ENCODE measurements at regions not wholly inside any gene's neighbourhood (a gene's known extent, or its start where the extent isn't known, plus 50 kb on each side); places are given as distances from the start of the nearest gene placed in this dataset.
"Not testable (repeated sequence)": the region's sequence is repeated elsewhere in the genome, so short reads cannot be mapped to it uniquely, and the experiment has no call there.

DNA sequence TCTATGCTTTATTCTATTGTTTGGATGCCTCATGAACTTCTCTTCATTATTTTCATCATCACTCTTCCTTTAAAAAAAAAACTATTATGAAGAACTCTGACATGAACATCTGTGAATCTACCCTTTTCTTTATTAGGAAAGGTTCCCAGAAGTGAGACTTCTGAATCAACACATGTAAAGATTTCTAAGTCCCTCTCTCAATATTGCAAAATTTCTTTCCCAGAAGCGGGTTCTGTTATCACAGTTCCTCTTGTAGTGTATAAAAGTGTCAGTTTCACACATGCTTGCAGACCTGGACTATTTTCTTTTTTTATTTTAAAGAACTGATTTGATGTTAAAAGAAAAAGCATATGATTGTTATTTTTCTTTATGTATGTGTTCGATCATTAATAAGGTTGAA lies 330.8 kb upstream of the KLF3 start:
- no peak for DNase-seq (ENCODE audit: low read depth in 2 of 2)

- no peak for DNase-seq (ENCODE audit: low read depth in 2 of 2)
These were observed 329.2 kb upstream of the KLF3 start for GRCh38 chr4:38334791-38335190.

- DNase-seq (ENCODE audit: low read depth in 2 of 2) = not testable (repeated sequence)
These were observed 325.1 kb upstream of the KLF3 start for GRCh38 chr4:38338939-38339338.

- DNase-seq (ENCODE audit: low read depth in 2 of 2) = no peak
These were observed 320.4 kb upstream of the KLF3 start for GRCh38 chr4:38343608-38344007.

- no peak for DNase-seq (ENCODE audit: low read depth in 2 of 2)
These were observed 319.1 kb upstream of the KLF3 start for GRCh38 chr4:38344929-38345328.

DNA sequence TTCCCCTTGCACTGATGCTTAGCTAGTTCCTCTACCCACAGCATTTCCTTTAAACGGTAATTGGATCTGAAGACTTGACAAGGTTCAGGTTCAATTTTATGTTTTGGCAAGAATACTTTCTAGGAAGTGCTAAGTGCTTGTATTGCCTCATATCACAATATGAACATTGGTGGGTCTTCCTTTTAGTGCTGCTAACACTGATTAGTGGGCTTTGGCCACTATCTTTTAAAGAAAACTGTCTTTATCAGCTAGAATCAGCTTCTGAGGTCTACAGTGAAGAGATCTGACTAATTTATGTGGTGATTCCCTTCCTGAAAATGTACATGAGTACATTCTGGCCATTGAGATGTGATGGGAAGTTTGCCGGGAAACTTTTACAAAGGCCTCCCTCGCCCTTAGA lies 316.7 kb upstream of the KLF3 start:
- DNase-seq (ENCODE audit: low read depth in 2 of 2) = no peak

- DNase-seq (ENCODE audit: low read depth in 2 of 2) = no peak
These were observed 309.6 kb upstream of the KLF3 start for GRCh38 chr4:38354421-38354820.

GRCh38 chr4:38354872-38355271 lies 309.1 kb upstream of the KLF3 start:
- DNase-seq (ENCODE audit: low read depth in 2 of 2) = no peak

DNA sequence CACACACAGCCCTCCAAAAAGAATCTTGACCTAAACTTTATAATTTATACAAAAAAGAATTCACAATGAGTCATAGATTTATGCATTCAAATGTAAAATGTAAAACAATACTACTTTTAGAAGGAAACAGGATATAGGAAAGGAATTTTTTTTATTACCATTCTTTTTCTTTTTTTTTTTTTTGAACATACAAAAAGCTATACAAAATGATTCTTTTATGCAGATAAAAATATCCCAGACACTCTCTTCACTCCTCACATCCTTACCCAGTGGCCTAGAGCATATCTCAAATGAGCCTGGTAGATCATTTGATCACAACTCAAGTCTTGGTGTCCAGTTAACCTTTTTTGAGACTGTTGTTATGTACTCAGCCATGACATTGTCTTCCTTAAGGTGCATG lies 307.3 kb upstream of the KLF3 start:
- no peak for DNase-seq (ENCODE audit: low read depth in 2 of 2)

DNA sequence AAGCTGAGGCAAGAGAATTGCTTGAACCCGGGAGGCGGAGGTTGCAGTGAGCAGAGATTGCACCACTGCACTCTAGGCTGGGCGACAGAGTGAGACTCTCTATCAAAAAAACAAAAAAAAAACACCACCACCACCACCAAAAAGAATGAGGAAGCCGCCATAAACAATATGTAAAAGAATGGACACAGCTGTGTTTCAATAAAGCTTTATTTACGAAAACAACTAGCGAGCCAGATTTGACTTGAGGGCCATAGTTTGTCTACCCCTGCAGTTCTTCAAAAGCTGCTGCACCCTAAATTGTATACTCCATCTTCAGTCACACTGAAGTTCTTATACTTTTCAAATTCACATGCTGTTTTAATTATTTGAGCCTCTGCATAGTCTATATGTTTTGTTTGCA lies 306.5 kb upstream of the KLF3 start:
- no peak for DNase-seq (ENCODE audit: low read depth in 2 of 2)

GRCh38 chr4:38359113-38359512 lies 304.9 kb upstream of the KLF3 start:
- no peak for DNase-seq (ENCODE audit: low read depth in 2 of 2)

- DNase-seq (ENCODE audit: low read depth in 2 of 2) = no peak
These were observed 303.8 kb upstream of the KLF3 start for GRCh38 chr4:38360201-38360600.

DNA sequence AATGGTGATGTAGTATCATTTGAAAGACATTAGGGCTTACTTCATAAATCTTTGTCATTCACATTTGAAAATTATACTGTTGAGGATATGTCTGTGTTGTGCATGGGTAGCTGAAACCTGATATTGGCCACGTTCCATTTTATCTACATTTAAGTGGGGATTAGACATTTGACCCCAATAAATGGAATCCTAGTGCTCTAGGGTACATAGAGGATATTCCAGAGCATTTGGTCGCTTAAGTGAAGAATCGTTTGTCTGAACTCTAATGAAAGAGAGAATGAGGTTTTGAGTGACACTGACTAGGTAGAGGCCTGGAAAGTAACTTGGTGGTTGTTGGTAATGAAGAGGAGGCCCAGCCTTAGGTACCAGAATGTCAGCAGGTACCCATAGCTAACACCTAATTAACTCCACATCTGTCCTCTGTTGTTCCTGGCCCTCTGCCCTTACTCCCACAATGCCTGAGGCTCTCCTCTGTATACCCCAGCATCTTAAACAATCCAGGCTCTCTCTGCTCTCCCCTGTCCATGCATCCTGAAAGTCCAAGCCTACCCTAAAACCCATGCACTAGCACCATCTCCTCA lies 299.5 kb upstream of the KLF3 start:
- DNase-seq (ENCODE audit: low read depth in 2 of 2) = no peak

DNA sequence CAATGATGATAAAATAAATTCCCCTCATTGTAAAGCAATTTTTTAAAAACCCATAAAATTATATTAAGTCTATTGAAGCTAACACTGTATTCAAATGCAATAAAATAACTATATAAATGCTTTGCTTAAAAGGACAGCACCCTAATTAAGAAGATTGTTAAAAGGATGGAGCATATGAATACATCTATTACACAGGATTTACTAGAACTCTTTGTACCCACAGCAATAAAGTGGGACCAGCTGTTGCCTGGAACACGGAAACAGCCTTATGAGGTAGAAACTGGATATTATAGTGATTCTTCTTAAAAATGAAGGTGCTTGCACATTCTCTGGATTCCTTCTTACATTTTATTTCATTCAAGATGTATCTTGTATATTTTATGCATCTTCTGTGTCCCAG lies 298.7 kb upstream of the KLF3 start:
- DNase-seq (ENCODE audit: low read depth in 2 of 2) = no peak

GRCh38 chr4:38365748-38366310 lies 298.2 kb upstream of the KLF3 start:
- no peak for DNase-seq (ENCODE audit: low read depth in 2 of 2)

GRCh38 chr4:38366456-38366855 lies 297.5 kb upstream of the KLF3 start:
- no peak for DNase-seq (ENCODE audit: low read depth in 2 of 2)

DNA sequence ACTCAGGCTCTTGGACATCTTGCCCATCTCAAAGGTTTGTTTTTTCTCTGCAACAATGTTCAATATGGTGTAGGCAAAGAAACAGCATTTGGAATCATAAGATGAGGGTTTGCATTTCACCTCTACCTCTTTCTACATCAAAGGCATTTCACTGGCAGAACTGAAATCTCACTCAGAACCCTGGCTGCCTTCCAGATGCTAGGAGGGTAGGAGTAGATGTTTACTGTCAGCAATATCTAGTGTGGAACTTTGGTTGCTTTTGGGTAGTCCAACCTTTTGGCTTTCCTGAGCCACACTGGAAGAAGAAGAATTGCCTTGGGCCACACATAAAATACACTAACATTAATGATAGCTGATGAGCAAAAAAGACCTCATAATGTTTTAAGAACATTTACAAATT lies 297.0 kb upstream of the KLF3 start:
- DNase-seq (ENCODE audit: low read depth in 2 of 2) = no peak

DNA sequence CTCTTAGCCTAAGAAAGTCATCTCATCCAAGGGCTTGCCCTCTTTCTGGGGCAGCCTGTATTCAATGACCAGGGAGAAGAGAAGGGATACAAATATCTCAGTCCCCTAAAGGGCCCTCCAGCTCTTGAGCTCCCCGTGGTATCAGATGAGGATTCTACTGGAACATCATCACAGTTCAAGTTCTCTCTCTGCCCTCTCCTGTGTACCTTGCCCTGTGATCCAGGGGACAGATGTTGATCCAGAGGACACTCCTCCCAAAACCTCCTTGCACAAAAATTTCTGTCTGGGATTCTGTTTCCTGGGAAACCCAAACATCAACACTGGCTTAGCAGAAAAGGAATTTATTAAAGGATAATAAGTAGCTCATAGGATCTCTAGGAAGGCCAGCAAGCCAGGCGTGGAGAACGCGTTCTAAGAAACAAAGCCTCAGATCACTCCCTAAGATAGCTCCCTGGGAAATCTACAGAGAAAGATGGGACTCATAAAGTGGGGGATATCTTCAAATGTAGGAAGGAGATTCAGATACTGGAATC lies 296.3 kb upstream of the KLF3 start:
- no peak for DNase-seq (ENCODE audit: low read depth in 2 of 2)

GRCh38 chr4:38368613-38369012 lies 295.4 kb upstream of the KLF3 start:
- DNase-seq (ENCODE audit: low read depth in 2 of 2) = no peak

DNA sequence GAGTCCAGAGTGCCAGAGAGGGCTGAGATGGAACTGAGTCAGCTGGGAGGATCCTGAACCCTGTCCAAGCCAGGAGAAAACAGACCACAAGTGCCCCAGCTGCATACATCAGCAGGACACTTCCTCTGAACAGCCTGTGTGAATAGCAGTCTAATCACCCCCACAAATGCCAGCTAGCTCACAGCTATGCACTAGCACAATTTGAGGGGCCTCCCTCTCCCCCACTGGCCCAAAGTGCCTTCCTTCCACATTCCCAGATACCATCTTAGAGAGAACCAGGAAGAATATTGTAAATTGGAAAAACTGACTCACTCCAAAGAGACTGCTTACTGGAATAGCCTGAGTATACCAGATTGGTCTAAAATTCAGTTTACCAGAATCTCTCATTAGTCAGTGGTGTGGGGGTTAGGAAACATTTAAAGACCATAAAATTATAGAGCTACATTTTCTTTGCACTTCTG lies 292.6 kb upstream of the KLF3 start:
- DNase-seq (ENCODE audit: low read depth in 2 of 2) = no peak

DNA sequence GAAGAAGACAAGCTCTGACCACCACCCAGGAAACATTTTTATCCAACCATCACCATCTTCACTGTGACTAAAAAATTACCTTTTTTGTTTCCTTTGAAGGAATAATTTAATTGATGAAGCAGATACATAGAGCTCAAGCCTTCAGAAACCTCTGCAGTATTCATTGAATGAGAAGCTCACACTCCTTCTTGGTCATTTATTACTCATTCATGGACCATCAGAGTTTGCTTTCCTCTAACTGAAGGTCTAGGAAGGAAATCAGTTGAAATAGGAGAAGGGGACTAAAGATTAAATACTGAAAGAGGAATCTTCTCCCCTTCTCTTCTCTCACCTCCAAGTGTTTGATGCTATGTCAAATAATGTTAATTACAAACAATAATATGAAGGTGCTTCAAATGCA lies 290.6 kb upstream of the KLF3 start:
- DNase-seq (ENCODE audit: low read depth in 2 of 2) = no peak

- DNase-seq (ENCODE audit: low read depth in 2 of 2) = no peak
These were observed 286.8 kb upstream of the KLF3 start for GRCh38 chr4:38377195-38377594.

DNA sequence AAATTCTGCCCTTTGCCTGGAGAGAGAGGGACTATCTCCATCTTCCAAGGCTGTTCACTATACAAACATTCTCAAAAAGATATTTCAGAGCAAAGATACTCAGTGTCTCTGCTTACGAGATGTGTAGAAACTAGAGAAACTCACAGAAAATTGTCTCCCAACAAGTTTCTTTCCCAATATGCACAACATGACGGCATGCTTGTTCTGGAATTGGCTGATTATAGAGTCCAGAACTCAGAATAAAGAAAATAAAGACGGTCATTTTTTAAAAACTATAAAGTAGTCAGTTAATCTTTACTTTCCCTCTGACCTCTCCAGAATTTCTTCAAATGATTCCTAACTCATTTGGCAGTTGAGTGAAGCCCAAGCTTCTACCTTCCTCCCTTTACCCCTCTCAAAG lies 285.5 kb upstream of the KLF3 start:
- no peak for DNase-seq (ENCODE audit: low read depth in 2 of 2)

GRCh38 chr4:38381788-38382187 lies 282.2 kb upstream of the KLF3 start:
- DNase-seq (ENCODE audit: low read depth in 2 of 2) = no peak

Measured in stimulated activated CD4-positive, alpha-beta T cell treated with anti-CD3 and anti-CD28 coated beads, Interleukin-4, amount 100 ng/mL, for 48 hours (primary cell).